Liver (tissue), 7 donors: ENCODE measurements at regions not wholly inside any gene's neighbourhood (a gene's known extent, or its start where the extent isn't known, plus 50 kb on each side); places are given as distances from the start of the nearest gene placed in this dataset.
A peak's percentile ranks its signal among the peaks of the same experiment; 100 is the strongest.

ENCODE experiments used
- DNase-seq: peaks from one replicate; pipeline ENCODE4 v3.0.0-alpha.2; 2017; ENCODE audit warnings: low spot score
- H3K27ac ChIP-seq, 2 donors: one replicate each; pipeline ENCODE4 v1.7.0; 2013; ENCODE audit warnings: inconsistent platforms in 2 of 2, low read length in 2 of 2, control low read depth in 1 of 2, low read depth in 1 of 2, mild to moderate bottlenecking in 1 of 2
- H3K27me3 ChIP-seq, 4 donors: one replicate each; pipeline versions ENCODE4 v1.6.1 to v1.7.0; 2013; ENCODE audit warnings: low read length in 3 of 4, inconsistent platforms in 1 of 4, mild to moderate bottlenecking in 1 of 4, moderate library complexity in 1 of 4; ENCODE audit not compliant: control insufficient read depth in 4 of 4, insufficient read depth in 4 of 4
- H3K36me3 ChIP-seq, 4 donors: one replicate each; pipeline versions ENCODE4 v1.6.1 to v1.7.0; 2013; ENCODE audit warnings: low read length in 3 of 4, mild to moderate bottlenecking in 3 of 4, low read depth in 1 of 4, moderate library complexity in 1 of 4; ENCODE audit not compliant: control insufficient read depth in 4 of 4, insufficient read depth in 3 of 4
- H3K4me1 ChIP-seq, 4 donors: one replicate each; pipeline versions ENCODE4 v1.6.1 to v1.7.0; 2013; ENCODE audit warnings: low read length in 3 of 4, mild to moderate bottlenecking in 3 of 4, moderate library complexity in 1 of 4; ENCODE audit not compliant: control insufficient read depth in 4 of 4, insufficient read depth in 4 of 4
- H3K4me3 ChIP-seq, 3 donors: one replicate each; pipeline versions ENCODE4 v1.6.1 to v1.7.0; 2013; ENCODE audit warnings: low read length in 3 of 3, control low read depth in 1 of 3, low read depth in 1 of 3, mild to moderate bottlenecking in 1 of 3
- H3K9ac ChIP-seq, 2 donors: one replicate each; pipeline ENCODE4 v1.7.0; 2013; ENCODE audit warnings: low read length in 2 of 2, mild to moderate bottlenecking in 2 of 2, moderate library complexity in 2 of 2, control low read depth in 1 of 2, low read depth in 1 of 2
- H3K9me3 ChIP-seq, 4 donors: one replicate each; pipeline versions ENCODE4 v1.6.1 to v1.7.0; 2013; ENCODE audit warnings: low read length in 3 of 4; ENCODE audit not compliant: control insufficient read depth in 4 of 4
- ATF3 ChIP-seq: IDR thresholded peaks from 2 replicates; pipeline ENCODE4 v1.6.1; 2016; ENCODE audit warnings: antibody characterized with exemption
- EGR1 ChIP-seq, 2 donors: IDR thresholded peaks; 2 replicates each; pipeline ENCODE4 v1.6.1; 2016 to 2018; ENCODE audit warnings: antibody characterized with exemption in 2 of 2, low read depth in 2 of 2
- FOXA1 ChIP-seq: IDR thresholded peaks from 2 replicates; pipeline ENCODE4 v1.6.1; 2016; ENCODE audit warnings: antibody characterized with exemption
- FOXA2 ChIP-seq: IDR thresholded peaks from 2 replicates; pipeline ENCODE4 v1.6.1; 2016; ENCODE audit warnings: antibody characterized with exemption
- GABPA ChIP-seq, 2 donors: IDR thresholded peaks in 1 of 2; conservative IDR thresholded peaks in 1 of 2; 2 replicates each; pipeline ENCODE4 v1.6.1; 2016; ENCODE audit warnings: antibody characterized with exemption in 2 of 2, mild to moderate bottlenecking in 1 of 2, moderate library complexity in 1 of 2
- HNF4A ChIP-seq, 2 donors: conservative IDR thresholded peaks; 2 replicates each; pipeline ENCODE4 v1.6.1; 2016; ENCODE audit warnings: antibody characterized with exemption in 2 of 2, mild to moderate bottlenecking in 2 of 2
- HNF4G ChIP-seq: IDR thresholded peaks from 2 replicates; pipeline ENCODE4 v1.6.1; 2016; ENCODE audit warnings: antibody characterized with exemption
- JUND ChIP-seq, 2 donors: IDR thresholded peaks; 2 replicates each; pipeline ENCODE4 v1.6.1; 2016; ENCODE audit warnings: antibody characterized with exemption in 2 of 2
- NR2F2 ChIP-seq: IDR thresholded peaks from 2 replicates; pipeline ENCODE4 v1.6.1; 2016; ENCODE audit warnings: antibody characterized with exemption
- RAD21 ChIP-seq, 2 donors: IDR thresholded peaks; 2 replicates each; pipeline ENCODE4 v1.6.1; 2016; ENCODE audit warnings: antibody characterized with exemption in 2 of 2, mild to moderate bottlenecking in 2 of 2
- RXRA ChIP-seq, 2 donors: IDR thresholded peaks; 2 replicates each; pipeline ENCODE4 v1.6.1; 2017 to 2018; ENCODE audit warnings: antibody characterized with exemption in 2 of 2, mild to moderate bottlenecking in 1 of 2
- SP1 ChIP-seq: IDR thresholded peaks from 2 replicates; pipeline ENCODE4 v1.6.1; 2018; ENCODE audit warnings: antibody characterized with exemption, mild to moderate bottlenecking
- TAF1 ChIP-seq: conservative IDR thresholded peaks from 2 replicates; pipeline ENCODE4 v1.6.1; 2016; ENCODE audit warnings: antibody characterized with exemption, mild to moderate bottlenecking
- YY1 ChIP-seq: IDR thresholded peaks from 2 replicates; pipeline ENCODE4 v1.6.1; 2016; ENCODE audit warnings: antibody characterized with exemption, mild to moderate bottlenecking
- WGBS: extraction: QIAGEN DNeasy Blood & Tissue Kit; methylation state at CpG from one replicate; pipeline ENCODE4 v1.1.7; 2013; 5-methylcytosine and 5-hydroxymethylcytosine counted together
- TF ChIP-seq, protein P1 (sequence below): IDR thresholded peaks from 2 replicates; pipeline ENCODE4 v1.6.1; 2016; ENCODE audit warnings: antibody characterized with exemption
- TF ChIP-seq, protein P2 (sequence below): IDR thresholded peaks from 2 replicates; pipeline ENCODE4 v1.6.1; 2016; ENCODE audit warnings: antibody characterized with exemption, mild to moderate bottlenecking
- donor health status: healthy.
- donor health status: healthy.
- donor health status: healthy.
- donor health status: healthy.

DNA sequence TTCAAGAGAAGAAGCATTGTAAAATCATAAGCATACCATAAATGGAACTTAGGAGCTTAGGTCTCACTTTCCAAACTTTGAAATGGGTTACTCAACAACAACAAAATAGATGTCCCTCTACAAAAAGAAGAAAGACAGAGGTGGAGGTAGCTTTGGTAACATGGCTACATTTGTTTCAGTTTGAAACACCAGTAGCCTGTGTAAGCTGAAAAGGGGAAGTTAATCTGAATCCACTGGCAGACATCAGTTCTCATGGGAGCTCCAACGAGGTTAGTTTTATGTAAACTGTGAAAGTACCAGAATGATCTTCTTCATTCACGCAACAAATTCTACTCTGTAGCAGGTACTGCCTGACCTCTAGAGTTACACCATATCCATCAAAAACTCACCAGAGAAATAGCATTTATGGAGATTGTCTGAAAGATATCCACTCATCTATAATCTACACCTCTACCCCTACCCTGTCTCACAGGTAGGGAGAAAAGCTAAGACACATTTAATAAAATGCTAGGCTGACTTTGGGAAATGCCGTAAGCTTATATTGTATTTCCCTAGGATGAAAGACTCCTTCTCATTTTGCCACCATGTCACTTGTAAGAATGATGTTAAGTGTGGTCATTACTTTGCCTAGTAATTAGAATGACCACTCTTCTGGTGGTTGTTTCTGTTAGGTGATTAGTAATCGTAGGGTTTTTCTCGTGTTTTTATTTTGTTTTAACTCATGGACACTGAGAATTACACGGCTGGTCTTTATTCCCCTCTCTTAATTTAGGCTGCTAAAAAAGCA is 224.1 kb downstream of the ASCL1 start:
- 81% methylated on average over 6 of the region's 6 CpGs for WGBS
- H3K9me3 ChIP-seq = no peaks in the 10 kb centered on the region
- peaks cover 0 to 3% (median 1%) of the 10 kb centered on the region in 4 donors for H3K4me1 ChIP-seq
- TF ChIP-seq, protein P1, sequence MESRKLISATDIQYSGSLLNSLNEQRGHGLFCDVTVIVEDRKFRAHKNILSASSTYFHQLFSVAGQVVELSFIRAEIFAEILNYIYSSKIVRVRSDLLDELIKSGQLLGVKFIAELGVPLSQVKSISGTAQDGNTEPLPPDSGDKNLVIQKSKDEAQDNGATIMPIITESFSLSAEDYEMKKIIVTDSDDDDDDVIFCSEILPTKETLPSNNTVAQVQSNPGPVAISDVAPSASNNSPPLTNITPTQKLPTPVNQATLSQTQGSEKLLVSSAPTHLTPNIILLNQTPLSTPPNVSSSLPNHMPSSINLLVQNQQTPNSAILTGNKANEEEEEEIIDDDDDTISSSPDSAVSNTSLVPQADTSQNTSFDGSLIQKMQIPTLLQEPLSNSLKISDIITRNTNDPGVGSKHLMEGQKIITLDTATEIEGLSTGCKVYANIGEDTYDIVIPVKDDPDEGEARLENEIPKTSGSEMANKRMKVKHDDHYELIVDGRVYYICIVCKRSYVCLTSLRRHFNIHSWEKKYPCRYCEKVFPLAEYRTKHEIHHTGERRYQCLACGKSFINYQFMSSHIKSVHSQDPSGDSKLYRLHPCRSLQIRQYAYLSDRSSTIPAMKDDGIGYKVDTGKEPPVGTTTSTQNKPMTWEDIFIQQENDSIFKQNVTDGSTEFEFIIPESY = no peak
- TF ChIP-seq FOXA2 (no peak), RXRA (IDR thresholded peaks at IDR 0.05) (no peak), HNF4G (no peak), FOXA1 (no peak), EGR1 (IDR thresholded peaks at IDR 0.05; ENCODE audit: low read depth in 2 of 2) (no peak), SP1 (no peak), RAD21 (IDR thresholded peaks at IDR 0.05) (no peak)
- TF ChIP-seq, protein P2, sequence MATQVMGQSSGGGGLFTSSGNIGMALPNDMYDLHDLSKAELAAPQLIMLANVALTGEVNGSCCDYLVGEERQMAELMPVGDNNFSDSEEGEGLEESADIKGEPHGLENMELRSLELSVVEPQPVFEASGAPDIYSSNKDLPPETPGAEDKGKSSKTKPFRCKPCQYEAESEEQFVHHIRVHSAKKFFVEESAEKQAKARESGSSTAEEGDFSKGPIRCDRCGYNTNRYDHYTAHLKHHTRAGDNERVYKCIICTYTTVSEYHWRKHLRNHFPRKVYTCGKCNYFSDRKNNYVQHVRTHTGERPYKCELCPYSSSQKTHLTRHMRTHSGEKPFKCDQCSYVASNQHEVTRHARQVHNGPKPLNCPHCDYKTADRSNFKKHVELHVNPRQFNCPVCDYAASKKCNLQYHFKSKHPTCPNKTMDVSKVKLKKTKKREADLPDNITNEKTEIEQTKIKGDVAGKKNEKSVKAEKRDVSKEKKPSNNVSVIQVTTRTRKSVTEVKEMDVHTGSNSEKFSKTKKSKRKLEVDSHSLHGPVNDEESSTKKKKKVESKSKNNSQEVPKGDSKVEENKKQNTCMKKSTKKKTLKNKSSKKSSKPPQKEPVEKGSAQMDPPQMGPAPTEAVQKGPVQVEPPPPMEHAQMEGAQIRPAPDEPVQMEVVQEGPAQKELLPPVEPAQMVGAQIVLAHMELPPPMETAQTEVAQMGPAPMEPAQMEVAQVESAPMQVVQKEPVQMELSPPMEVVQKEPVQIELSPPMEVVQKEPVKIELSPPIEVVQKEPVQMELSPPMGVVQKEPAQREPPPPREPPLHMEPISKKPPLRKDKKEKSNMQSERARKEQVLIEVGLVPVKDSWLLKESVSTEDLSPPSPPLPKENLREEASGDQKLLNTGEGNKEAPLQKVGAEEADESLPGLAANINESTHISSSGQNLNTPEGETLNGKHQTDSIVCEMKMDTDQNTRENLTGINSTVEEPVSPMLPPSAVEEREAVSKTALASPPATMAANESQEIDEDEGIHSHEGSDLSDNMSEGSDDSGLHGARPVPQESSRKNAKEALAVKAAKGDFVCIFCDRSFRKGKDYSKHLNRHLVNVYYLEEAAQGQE = no peak
- H3K27me3 ChIP-seq = no peaks in the 10 kb centered on the region
- no peak overlapping the region for H3K27ac ChIP-seq
- no peaks in the 10 kb centered on the region for H3K36me3 ChIP-seq
- H3K4me3 ChIP-seq = no peak overlapping the region
- H3K9ac ChIP-seq = no peak overlapping the region
- DNase-seq = no peak

- DNase-seq = no peak
- no peaks in the 10 kb centered on the region for H3K27me3 ChIP-seq
- no peaks in the 10 kb centered on the region for H3K36me3 ChIP-seq
- H3K4me3 ChIP-seq = no peak overlapping the region
- TF ChIP-seq JUND (IDR thresholded peaks at IDR 0.05) = no peak
- no peak for TF ChIP-seq EGR1 (IDR thresholded peaks at IDR 0.05; ENCODE audit: low read depth in 2 of 2)
- TF ChIP-seq FOXA2 = peak; percentile 36
- no peak for TF ChIP-seq YY1
- no peak for TF ChIP-seq SP1
- TF ChIP-seq GABPA (IDR thresholded peaks at IDR 0.05 in 1 of 2, conservative IDR thresholded peaks at IDR 0.05 in 1 of 2) = no peak
- TF ChIP-seq NR2F2 = no peak
- peak; percentile 7 to 10 for TF ChIP-seq HNF4A (conservative IDR thresholded peaks at IDR 0.05)
- TF ChIP-seq TAF1 = no peak
- no peak for TF ChIP-seq RAD21 (IDR thresholded peaks at IDR 0.05)
- TF ChIP-seq RXRA (IDR thresholded peaks at IDR 0.05) = peak; percentile 33 to 50
- TF ChIP-seq HNF4G = no peak
- TF ChIP-seq FOXA1 = no peak
- no peak for TF ChIP-seq ATF3
- no peak overlapping the region for H3K9ac ChIP-seq
- no peak overlapping the region for H3K27ac ChIP-seq
- H3K4me1 ChIP-seq = peaks cover 0 to 3% (median 1%) of the 10 kb centered on the region in 4 donors
- no peaks in the 10 kb centered on the region for H3K9me3 ChIP-seq
- WGBS = 53% methylated on average over 1 of the region's 1 CpG
Measured at GRCh38 chr12:103182299-103182698, 224.8 kb downstream of the ASCL1 start.
